Keratinocyte (primary cell): ENCODE measurements at regions not wholly inside any gene's neighbourhood (a gene's known extent, or its start where the extent isn't known, plus 50 kb on each side); places are given as distances from the start of the nearest gene placed in this dataset.
A peak's percentile ranks its signal among the peaks of the same experiment; 100 is the strongest.

ENCODE experiments used
- DNase-seq: peaks from one replicate; pipeline ENCODE4 v3.0.0-alpha.2; 2011; ENCODE audit warnings: low read depth, missing footprints, low spot score
- FAIRE-seq: peaks from 2 replicates; lab custom pipeline; 2011; peaks lifted over from hg19 to GRCh38; lab: Jason Lieb, UNC
- H2AFZ ChIP-seq: 2 replicates; pipeline ENCODE4 v1.6.0; 2012; ENCODE audit warnings: low read length, control low read depth, inconsistent platforms; ENCODE audit not compliant: control insufficient read depth
- H3K27ac ChIP-seq: 2 replicates; pipeline ENCODE4 v1.5.1; 2011; ENCODE audit warnings: low read length; ENCODE audit not compliant: control insufficient read depth, insufficient read depth
- H3K27me3 ChIP-seq: 3 replicates; pipeline ENCODE4 v1.6.0; 2011; ENCODE audit warnings: low read length; ENCODE audit not compliant: control insufficient read depth, insufficient read depth; ENCODE audit errors: extremely low read depth
- H3K36me3 ChIP-seq, 2 experiments: 2 replicates in 1 of 2; 3 replicates in 1 of 2; pipeline ENCODE4 v1.5.1; 2011; ENCODE audit warnings: low read length in 2 of 2, mild to moderate bottlenecking in 1 of 2; ENCODE audit not compliant: control insufficient read depth in 2 of 2, insufficient read depth in 2 of 2; ENCODE audit errors: extremely low read depth in 1 of 2
- H3K4me1 ChIP-seq: 3 replicates; pipeline ENCODE4 v1.5.1; 2011; ENCODE audit warnings: low read length; ENCODE audit not compliant: control insufficient read depth, insufficient read depth; ENCODE audit errors: extremely low read depth
- H3K4me2 ChIP-seq: 3 replicates; pipeline ENCODE4 v1.6.0; 2011; ENCODE audit warnings: low read depth, low read length; ENCODE audit not compliant: control insufficient read depth, insufficient read depth; ENCODE audit errors: extremely low read depth
- H3K4me3 ChIP-seq, 3 experiments: fragments of 200-600 bp in 1 of 3; sonication (generic) in 1 of 3; 2 replicates in 2 of 3; 3 replicates in 1 of 3; pipeline ENCODE4 v1.5.1; 2011 to 2016; ENCODE audit warnings: low read length in 3 of 3, mild to moderate bottlenecking in 3 of 3, control low read depth in 2 of 3, inconsistent platforms in 1 of 3, low read depth in 1 of 3, mixed read lengths in 1 of 3, mixed run types in 1 of 3, moderate library complexity in 1 of 3; ENCODE audit not compliant: control insufficient read depth in 2 of 3, insufficient read depth in 2 of 3; ENCODE audit errors: extremely low read depth in 1 of 3
- H3K79me2 ChIP-seq: 2 replicates; pipeline ENCODE4 v1.6.0; 2012; ENCODE audit warnings: low read length; ENCODE audit not compliant: control insufficient read depth, insufficient read depth
- H3K9ac ChIP-seq: 3 replicates; pipeline ENCODE4 v1.6.0; 2011; ENCODE audit warnings: low read length; ENCODE audit not compliant: control insufficient read depth, insufficient read depth; ENCODE audit errors: extremely low read depth
- H3K9me1 ChIP-seq: 3 replicates; pipeline ENCODE4 v1.6.0; 2011; ENCODE audit warnings: low read length; ENCODE audit not compliant: control insufficient read depth, insufficient read depth; ENCODE audit errors: extremely low read depth
- H3K9me3 ChIP-seq: 2 replicates; pipeline ENCODE4 v1.5.1; 2012; ENCODE audit warnings: low read depth, low read length; ENCODE audit not compliant: control insufficient read depth
- H4K20me1 ChIP-seq: 3 replicates; pipeline ENCODE4 v1.6.0; 2011; ENCODE audit warnings: low read length; ENCODE audit not compliant: control insufficient read depth, insufficient read depth; ENCODE audit errors: extremely low read depth
- EZH2 ChIP-seq: IDR thresholded peaks from one replicate; pipeline ENCODE4 v1.6.1; 2012; ENCODE audit warnings: inconsistent platforms, mild to moderate bottlenecking, low read length, moderate library complexity
- dilution Hi-C: fragments of 300-500 bp; cut with MboI; formaldehyde crosslinking; loops from one replicate; pipeline ENCODE4 v1.7.0; 2020; ENCODE audit warnings: low sequenced_read_pairs; ENCODE audit not compliant: extremely low pct_ligation_motif_present
- TF ChIP-seq, protein P1 (sequence below), 3 experiments: IDR thresholded peaks in 1 of 3; conservative IDR thresholded peaks in 1 of 3; optimal IDR thresholded peaks in 1 of 3; 2 replicates in 2 of 3; 3 replicates in 1 of 3; pipeline versions ENCODE3 to v1.5.1; 2011; ENCODE audit warnings: low read length in 3 of 3, mild to moderate bottlenecking in 3 of 3, moderate library complexity in 2 of 3, control low read depth in 1 of 3, inconsistent platforms in 1 of 3; ENCODE audit not compliant: insufficient read depth in 2 of 3; ENCODE audit errors: extremely low read depth in 1 of 3

DNA sequence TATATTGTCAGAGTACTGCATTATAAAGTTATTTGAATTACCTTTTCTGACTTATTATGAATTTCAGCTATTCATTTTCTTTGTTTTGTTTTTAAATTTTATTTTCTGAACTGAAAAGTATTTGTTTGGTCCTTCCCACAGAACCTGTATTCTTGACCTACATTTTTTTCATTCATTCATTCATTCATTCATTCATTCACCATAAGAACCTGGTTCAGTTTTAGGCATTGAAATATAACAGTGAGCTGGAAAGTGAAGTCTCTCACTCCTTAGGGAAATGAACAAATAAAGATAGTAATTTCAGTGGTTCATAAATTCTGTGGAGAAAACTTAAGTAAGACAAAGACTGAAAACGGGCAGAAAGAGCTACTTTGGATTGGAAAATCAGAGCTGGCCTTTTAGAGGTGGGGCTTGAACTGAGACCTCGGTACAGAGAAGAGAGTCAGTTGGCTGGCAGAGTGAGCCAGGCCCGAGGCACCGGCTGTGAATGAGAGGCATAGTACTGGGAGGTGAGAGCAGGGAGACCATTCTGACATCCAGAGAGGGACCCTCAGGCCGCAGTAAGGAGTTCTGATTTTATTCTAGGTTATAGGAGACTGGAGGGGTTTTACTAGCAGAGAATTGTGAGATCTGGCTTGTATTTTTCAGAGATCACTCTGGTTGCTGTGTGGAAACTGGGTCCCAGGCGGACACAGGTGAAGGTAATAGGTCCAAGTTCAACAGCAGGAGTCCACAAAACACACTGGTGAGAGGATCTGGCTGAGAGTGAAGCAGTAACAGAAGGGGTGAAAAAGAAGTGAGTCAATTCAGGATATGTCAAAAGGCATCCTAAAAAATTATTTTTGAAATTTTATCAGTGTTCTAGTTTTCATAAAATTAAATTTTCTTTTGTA lies 75.8 kb upstream of the FN1 start:
- no peak overlapping the region for H3K4me3 ChIP-seq
- no peaks in the 10 kb centered on the region for H3K9me3 ChIP-seq
- H3K9ac ChIP-seq, result no peak overlapping the region
- no peaks in the 10 kb centered on the region for H3K9me1 ChIP-seq
- no peaks in the 10 kb centered on the region for H3K4me1 ChIP-seq
- TF ChIP-seq, protein P1, sequence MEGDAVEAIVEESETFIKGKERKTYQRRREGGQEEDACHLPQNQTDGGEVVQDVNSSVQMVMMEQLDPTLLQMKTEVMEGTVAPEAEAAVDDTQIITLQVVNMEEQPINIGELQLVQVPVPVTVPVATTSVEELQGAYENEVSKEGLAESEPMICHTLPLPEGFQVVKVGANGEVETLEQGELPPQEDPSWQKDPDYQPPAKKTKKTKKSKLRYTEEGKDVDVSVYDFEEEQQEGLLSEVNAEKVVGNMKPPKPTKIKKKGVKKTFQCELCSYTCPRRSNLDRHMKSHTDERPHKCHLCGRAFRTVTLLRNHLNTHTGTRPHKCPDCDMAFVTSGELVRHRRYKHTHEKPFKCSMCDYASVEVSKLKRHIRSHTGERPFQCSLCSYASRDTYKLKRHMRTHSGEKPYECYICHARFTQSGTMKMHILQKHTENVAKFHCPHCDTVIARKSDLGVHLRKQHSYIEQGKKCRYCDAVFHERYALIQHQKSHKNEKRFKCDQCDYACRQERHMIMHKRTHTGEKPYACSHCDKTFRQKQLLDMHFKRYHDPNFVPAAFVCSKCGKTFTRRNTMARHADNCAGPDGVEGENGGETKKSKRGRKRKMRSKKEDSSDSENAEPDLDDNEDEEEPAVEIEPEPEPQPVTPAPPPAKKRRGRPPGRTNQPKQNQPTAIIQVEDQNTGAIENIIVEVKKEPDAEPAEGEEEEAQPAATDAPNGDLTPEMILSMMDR (optimal IDR thresholded peaks at IDR 0.05 in 1 of 3, IDR thresholded peaks at IDR 0.05 in 1 of 3, conservative IDR thresholded peaks at IDR 0.05 in 1 of 3; ENCODE audit: extremely low read depth in 1 of 3, insufficient read depth in 2 of 3, low read length in 3 of 3), result no peak
- TF ChIP-seq EZH2, result no peak
- H3K4me2 ChIP-seq, result no peak overlapping the region
- H3K79me2 ChIP-seq, result no peaks in the 10 kb centered on the region
- no peaks in the 10 kb centered on the region for H3K27me3 ChIP-seq
- no peaks in the 10 kb centered on the region for H3K36me3 ChIP-seq
- no peak overlapping the region for H3K27ac ChIP-seq
- dilution Hi-C loops, result no loop called here
- no peak for FAIRE-seq
- no peaks in the 10 kb centered on the region for H4K20me1 ChIP-seq
- peak overlapping the region; percentile 36 for H2AFZ ChIP-seq
- no peak for DNase-seq

DNA sequence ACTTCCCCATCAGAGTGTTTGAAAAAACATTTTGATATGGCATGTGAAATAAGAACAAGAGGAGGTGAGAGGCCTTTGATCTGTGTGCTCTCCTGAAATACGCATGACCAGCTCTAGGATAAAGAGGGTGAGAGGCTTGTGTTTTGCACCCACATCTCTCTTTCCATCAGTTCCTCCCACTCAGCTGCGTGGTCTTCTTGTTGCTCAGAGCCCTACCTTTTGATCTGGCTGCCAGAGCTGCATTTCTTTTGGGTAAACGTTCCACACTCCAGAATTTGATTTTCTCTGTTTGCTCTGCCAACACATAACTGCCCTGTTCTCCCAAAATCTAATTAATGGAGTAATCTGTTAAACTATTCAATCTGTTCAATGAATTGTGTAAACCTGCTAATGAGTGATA lies 72.0 kb upstream of the FN1 start:
- no peak overlapping the region for H2AFZ ChIP-seq
- dilution Hi-C loops, result no loop called here
- DNase-seq (no peak), FAIRE-seq (no peak)
- H3K9ac ChIP-seq, result no peak overlapping the region
- no peaks in the 10 kb centered on the region for H3K79me2 ChIP-seq
- no peaks in the 10 kb centered on the region for H3K36me3 ChIP-seq
- H4K20me1 ChIP-seq, result no peaks in the 10 kb centered on the region
- no peak overlapping the region for H3K27ac ChIP-seq
- H3K4me2 ChIP-seq, result no peak overlapping the region
- H3K9me1 ChIP-seq, result no peaks in the 10 kb centered on the region
- no peaks in the 10 kb centered on the region for H3K4me1 ChIP-seq
- H3K27me3 ChIP-seq, result no peaks in the 10 kb centered on the region
- H3K4me3 ChIP-seq, result no peak overlapping the region
- no peak for TF ChIP-seq EZH2
- TF ChIP-seq, protein P1 (optimal IDR thresholded peaks at IDR 0.05 in 1 of 3, IDR thresholded peaks at IDR 0.05 in 1 of 3, conservative IDR thresholded peaks at IDR 0.05 in 1 of 3; ENCODE audit: extremely low read depth in 1 of 3, insufficient read depth in 2 of 3, low read length in 3 of 3), result no peak
- no peaks in the 10 kb centered on the region for H3K9me3 ChIP-seq
